B cell (primary cell): ENCODE measurements at regions not wholly inside any gene's neighbourhood (a gene's known extent, or its start where the extent isn't known, plus 50 kb on each side); places are given as distances from the start of the nearest gene placed in this dataset.

Source experiments
- ATAC-seq: fragments of 200-7000 bp; cut with Tn5 transposase; one replicate; pipeline ENCODE4 v1.10.0; 2021; ENCODE audit warnings: low read depth, mild to moderate bottlenecking, moderate number of reproducible peaks, moderate library complexity
- CTCF ChIA-PET: fragments of 350-600 bp; sonication (Branson Sonifier 250); formaldehyde crosslinking; loops from one replicate; lab custom pipeline; 2021; ENCODE audit warnings: antibody characterized with exemption, inconsistent platforms; lab: Charles Lee
- POLR2A ChIA-PET: fragments of 350-600 bp; sonication (Branson Sonifier 250); formaldehyde crosslinking; loops from one replicate; lab custom pipeline; 2021; ENCODE audit warnings: antibody characterized with exemption; lab: Charles Lee
- DNase-seq: peaks from one replicate; pipeline ENCODE4 v3.0.0; 2013
- H2AFZ ChIP-seq: 2 replicates; pipeline ENCODE4 v1.6.1; 2012; ENCODE audit warnings: mild to moderate bottlenecking, low read depth, low read length; ENCODE audit not compliant: insufficient read depth, poor library complexity, severe bottlenecking
- H3K27ac ChIP-seq, 2 donors: 1 replicate in 1 of 2; 2 replicates in 1 of 2; pipeline ENCODE4 v1.5.1; 2012 to 2013; ENCODE audit warnings: low read length in 2 of 2, mild to moderate bottlenecking in 2 of 2, moderate library complexity in 1 of 2
- H3K27me3 ChIP-seq, 4 experiments: fragments of 200-600 bp in 1 of 4; sonication (generic) in 1 of 4; replicated peaks in 1 of 4; 1 replicate in 2 of 4; 2 replicates in 2 of 4; pipeline versions ENCODE4 v1.6.1 to v1.7.0; 2013 to 2016; ENCODE audit warnings: low read length in 3 of 4, mild to moderate bottlenecking in 2 of 4, mixed read lengths in 1 of 4, moderate library complexity in 1 of 4; ENCODE audit not compliant: insufficient read depth in 4 of 4, control insufficient read depth in 3 of 4; ENCODE audit errors: control extremely low read depth in 1 of 4
- H3K36me3 ChIP-seq, 2 experiments: replicated peaks in 1 of 2; 1 replicate in 1 of 2; 2 replicates in 1 of 2; pipeline versions ENCODE4 v1.6.1 to v1.7.1; 2013; ENCODE audit warnings: low read length in 1 of 2; ENCODE audit not compliant: insufficient read depth in 2 of 2, control insufficient read depth in 1 of 2; ENCODE audit errors: control extremely low read depth in 1 of 2, extremely low read depth in 1 of 2
- H3K4me1 ChIP-seq, 2 donors: fragments of 200-600 bp in 1 of 2; sonication (generic) in 1 of 2; 1 replicate in 1 of 2; 2 replicates in 1 of 2; pipeline versions ENCODE4 v1.5.1 to v1.6.1; 2013 to 2017; ENCODE audit warnings: low read length in 2 of 2; ENCODE audit not compliant: control insufficient read depth in 2 of 2, insufficient read depth in 2 of 2
- H3K4me2 ChIP-seq: replicated peaks from 2 replicates; pipeline ENCODE3; 2012; ENCODE audit warnings: mild to moderate bottlenecking, low read depth, low read length; ENCODE audit not compliant: poor library complexity, severe bottlenecking
- H3K4me3 ChIP-seq, 5 experiments: fragments of 200-600 bp in 1 of 5; sonication (generic) in 1 of 5; 1 replicate in 3 of 5; 2 replicates in 2 of 5; pipeline versions ENCODE4 v1.5.1 to v1.7.0; 2011 to 2016; ENCODE audit warnings: low read length in 4 of 5, mild to moderate bottlenecking in 4 of 5, low read depth in 2 of 5, control low read depth in 1 of 5, moderate library complexity in 1 of 5; ENCODE audit not compliant: insufficient read depth in 1 of 5; ENCODE audit errors: control extremely low read depth in 1 of 5, extremely low read depth in 1 of 5
- H3K79me2 ChIP-seq: fragments of 200-600 bp; sonication (generic); one replicate; pipeline ENCODE4 v1.6.0; 2016; ENCODE audit warnings: low read length; ENCODE audit not compliant: control insufficient read depth, insufficient read depth
- H3K9ac ChIP-seq: fragments of 200-600 bp; sonication (generic); 2 replicates; pipeline ENCODE4 v1.6.1; 2017; ENCODE audit warnings: mild to moderate bottlenecking, low read length, moderate library complexity
- H3K9me3 ChIP-seq, 3 donors: one replicate each; pipeline versions ENCODE4 v1.6.1 to v1.7.1; 2013; ENCODE audit warnings: low read length in 2 of 3; ENCODE audit not compliant: control insufficient read depth in 2 of 3, insufficient read depth in 1 of 3; ENCODE audit errors: control extremely low read depth in 1 of 3
- H4K20me1 ChIP-seq: 2 replicates; pipeline ENCODE4 v1.6.0; 2012; ENCODE audit warnings: mild to moderate bottlenecking, low read length; ENCODE audit not compliant: insufficient read depth, control insufficient read depth, poor library complexity, severe bottlenecking
- H3K27ac Mint-ChIP-seq: one replicate; pipeline ENCODE4 v1.8.0; 2021; ENCODE audit warnings: mixed read lengths
- H3K27me3 Mint-ChIP-seq: one replicate; pipeline ENCODE4 v1.8.0; 2021; ENCODE audit warnings: mixed read lengths
- H3K4me1 Mint-ChIP-seq: one replicate; pipeline ENCODE4 v1.8.0; 2021; ENCODE audit warnings: mixed read lengths
- H3K4me3 Mint-ChIP-seq: one replicate; pipeline ENCODE4 v1.8.0; 2021; ENCODE audit warnings: mixed read lengths
- H3K9me3 Mint-ChIP-seq: one replicate; pipeline ENCODE4 v1.8.0; 2022; ENCODE audit warnings: mixed read lengths; ENCODE audit not compliant: insufficient read depth
- CTCF ChIP-seq: fragments of 200-600 bp; IDR thresholded peaks from one replicate; pipeline ENCODE4 v1.8.0; 2022; ENCODE audit warnings: antibody characterized with exemption, mild to moderate bottlenecking
- EZH2 ChIP-seq: IDR thresholded peaks from 2 replicates; pipeline ENCODE4 v1.6.1; 2012; ENCODE audit warnings: borderline replicate concordance, low read depth, mild to moderate bottlenecking, moderate library complexity, low read length; ENCODE audit not compliant: insufficient read depth, poor library complexity, severe bottlenecking
- WGBS: methylation state at CpG from one replicate; pipeline ENCODE4 v1.1.5; 2013; ENCODE audit warnings: missing lambda C conversion rate; ENCODE audit not compliant: insufficient coverage; 5-methylcytosine and 5-hydroxymethylcytosine counted together
- intact Hi-C: fragments of 100-400 bp; cut with micrococcal nuclease; formaldehyde crosslinking; loops from one replicate; pipeline ENCODE4 v1.10.0; 2022

GRCh38 chr2:180573951-180574350, 406.5 kb upstream of the UBE2E3 start:
- ChIA-PET POLR2A (no interaction called here), CTCF (no interaction called here)
- H3K9ac ChIP-seq = no peak overlapping the region
- H4K20me1 ChIP-seq = no peaks in the 10 kb centered on the region
- H3K4me2 ChIP-seq = no peak overlapping the region
- H3K79me2 ChIP-seq = no peaks in the 10 kb centered on the region
- no peak for TF ChIP-seq CTCF
- TF ChIP-seq EZH2 = no peak
- no peaks in the 10 kb centered on the region for H3K27me3 ChIP-seq
- intact Hi-C loops = no loop called here
- no CpG with 5 or more reads among the region's 3 CpGs for WGBS
- no peak overlapping the region for H3K27ac ChIP-seq
- H3K36me3 ChIP-seq = no peaks in the 10 kb centered on the region
- ATAC-seq (no peak), DNase-seq (no peak)
- Mint-ChIP-seq H3K4me1 (no peaks in the 10 kb centered on the region), H3K9me3 (no peaks in the 10 kb centered on the region), H3K4me3 (no peak overlapping the region), H3K27ac (no peak overlapping the region), H3K27me3 (peaks cover 1% of the 10 kb centered on the region)
- no peaks in the 10 kb centered on the region for H3K4me1 ChIP-seq
- no peaks in the 10 kb centered on the region for H3K9me3 ChIP-seq
- H3K4me3 ChIP-seq = no peak overlapping the region
- H2AFZ ChIP-seq = no peak overlapping the region

- Mint-ChIP-seq H3K4me1 (no peaks in the 10 kb centered on the region), H3K27ac (no peak overlapping the region), H3K27me3 (no peaks in the 10 kb centered on the region), H3K4me3 (no peak overlapping the region), H3K9me3 (no peaks in the 10 kb centered on the region)
- Histone ChIP-seq H3K4me2 (no peak overlapping the region), H3K79me2 (no peaks in the 10 kb centered on the region), H3K9me3 (no peaks in the 10 kb centered on the region), H3K36me3 (no peaks in the 10 kb centered on the region), H4K20me1 (no peaks in the 10 kb centered on the region), H3K27me3 (no peaks in the 10 kb centered on the region), H2AFZ (no peak overlapping the region), H3K4me1 (no peaks in the 10 kb centered on the region), H3K9ac (no peak overlapping the region), H3K4me3 (no peak overlapping the region), H3K27ac (no peak overlapping the region)
- intact Hi-C loops = no loop called here
- TF ChIP-seq EZH2 (no peak), CTCF (no peak)
- ChIA-PET CTCF (no interaction called here), POLR2A (no interaction called here)
- ATAC-seq (no peak), DNase-seq (no peak)
Measured at GRCh38 chr2:180572346-180572745, 408.1 kb upstream of the UBE2E3 start.
